ENCODE measurements at regions not wholly inside any gene's neighbourhood (a gene's known extent, or its start where the extent isn't known, plus 50 kb on each side); places are given as distances from the start of the nearest gene placed in this dataset.

GRCh38 chr16:26627958-26628357, 438.8 kb upstream of the C16orf82 start:
- TF ChIP-seq, protein P1, sequence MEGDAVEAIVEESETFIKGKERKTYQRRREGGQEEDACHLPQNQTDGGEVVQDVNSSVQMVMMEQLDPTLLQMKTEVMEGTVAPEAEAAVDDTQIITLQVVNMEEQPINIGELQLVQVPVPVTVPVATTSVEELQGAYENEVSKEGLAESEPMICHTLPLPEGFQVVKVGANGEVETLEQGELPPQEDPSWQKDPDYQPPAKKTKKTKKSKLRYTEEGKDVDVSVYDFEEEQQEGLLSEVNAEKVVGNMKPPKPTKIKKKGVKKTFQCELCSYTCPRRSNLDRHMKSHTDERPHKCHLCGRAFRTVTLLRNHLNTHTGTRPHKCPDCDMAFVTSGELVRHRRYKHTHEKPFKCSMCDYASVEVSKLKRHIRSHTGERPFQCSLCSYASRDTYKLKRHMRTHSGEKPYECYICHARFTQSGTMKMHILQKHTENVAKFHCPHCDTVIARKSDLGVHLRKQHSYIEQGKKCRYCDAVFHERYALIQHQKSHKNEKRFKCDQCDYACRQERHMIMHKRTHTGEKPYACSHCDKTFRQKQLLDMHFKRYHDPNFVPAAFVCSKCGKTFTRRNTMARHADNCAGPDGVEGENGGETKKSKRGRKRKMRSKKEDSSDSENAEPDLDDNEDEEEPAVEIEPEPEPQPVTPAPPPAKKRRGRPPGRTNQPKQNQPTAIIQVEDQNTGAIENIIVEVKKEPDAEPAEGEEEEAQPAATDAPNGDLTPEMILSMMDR (IDR thresholded peaks at IDR 0.05), result no peak
- no peak for TF ChIP-seq POLR2A (IDR thresholded peaks at IDR 0.05)
- no peak for TF ChIP-seq EP300 (IDR thresholded peaks at IDR 0.05)
